Esophagus (tissue), 2 donors: ENCODE measurements at regions not wholly inside any gene's neighbourhood (a gene's known extent, or its start where the extent isn't known, plus 50 kb on each side); places are given as distances from the start of the nearest gene placed in this dataset.
"Not testable (repeated sequence)": the region's sequence is repeated elsewhere in the genome, so short reads cannot be mapped to it uniquely, and the experiment has no call there.

Experiments
- H3K27ac ChIP-seq, 2 donors: one replicate each; pipeline ENCODE4 v1.5.1; 2013; ENCODE audit warnings: low read depth in 2 of 2, mild to moderate bottlenecking in 2 of 2, inconsistent platforms in 1 of 2, low read length in 1 of 2, moderate library complexity in 1 of 2
- H3K27me3 ChIP-seq, 2 donors: one replicate each; pipeline ENCODE4 v1.6.1; 2013; ENCODE audit warnings: low read length in 2 of 2, control low read depth in 1 of 2, mild to moderate bottlenecking in 1 of 2; ENCODE audit not compliant: insufficient read depth in 2 of 2, control insufficient read depth in 1 of 2
- H3K36me3 ChIP-seq, 2 donors: one replicate each; pipeline ENCODE4 v1.6.1; 2013; ENCODE audit warnings: low read length in 1 of 2; ENCODE audit not compliant: control insufficient read depth in 2 of 2, insufficient read depth in 2 of 2
- H3K4me1 ChIP-seq, 2 donors: one replicate each; pipeline ENCODE4 v1.6.1; 2013; ENCODE audit warnings: low read length in 1 of 2; ENCODE audit not compliant: control insufficient read depth in 2 of 2, insufficient read depth in 2 of 2
- H3K4me3 ChIP-seq, 2 donors: one replicate each; pipeline ENCODE4 v1.5.1; 2013; ENCODE audit warnings: low read length in 2 of 2, mild to moderate bottlenecking in 2 of 2, low read depth in 1 of 2, moderate library complexity in 1 of 2
- H3K9me3 ChIP-seq, 2 donors: one replicate each; pipeline ENCODE4 v1.6.1; 2013; ENCODE audit warnings: mild to moderate bottlenecking in 2 of 2, low read depth in 1 of 2, low read length in 1 of 2, moderate library complexity in 1 of 2; ENCODE audit not compliant: control insufficient read depth in 2 of 2, insufficient read depth in 1 of 2
- WGBS, 2 donors: extraction: QIAGEN DNeasy Blood & Tissue Kit; methylation state at CpG; one replicate each; pipeline ENCODE4 v1.1.7; 2013; 5-methylcytosine and 5-hydroxymethylcytosine counted together
- donor health status: healthy with polysubstance abuse.
- donor health status: Bipolar disorder and iron deficiency.

GRCh38 chr4:12645732-12646131, 838.4 kb downstream of the RAB28 start:
- no peak overlapping the region for H3K27ac ChIP-seq
- H3K27me3 ChIP-seq, result no peaks in the 10 kb centered on the region
- H3K4me1 ChIP-seq, result no peaks in the 10 kb centered on the region

GRCh38 chr4:12644261-12644660, 839.9 kb downstream of the RAB28 start:
- no peaks in the 10 kb centered on the region for H3K27me3 ChIP-seq
- H3K36me3 ChIP-seq, result no peaks in the 10 kb centered on the region
- no peaks in the 10 kb centered on the region for H3K4me1 ChIP-seq
- 31 to 43% methylated on average over 1 of the region's 1 CpG for WGBS, 2 donors
- H3K27ac ChIP-seq, result no peak overlapping the region
- H3K9me3 ChIP-seq, result no peaks in the 10 kb centered on the region
- H3K4me3 ChIP-seq, result no peak overlapping the region

More at GRCh38 chr4:12645732-12646131, 838.4 kb downstream of the RAB28 start:
- no peaks in the 10 kb centered on the region for H3K9me3 ChIP-seq
- no peaks in the 10 kb centered on the region for H3K36me3 ChIP-seq
- no peak overlapping the region for H3K4me3 ChIP-seq

GRCh38 chr4:12636191-12636590, 847.9 kb downstream of the RAB28 start:
- no peaks in the 10 kb centered on the region for H3K4me1 ChIP-seq
- H3K27me3 ChIP-seq, result peaks cover 0 to 2% of the 10 kb centered on the region in 2 donors
- WGBS, 2 donors, result 60 to 63% methylated on average over 5 of the region's 5 CpGs
- H3K36me3 ChIP-seq, result no peaks in the 10 kb centered on the region
- no peak overlapping the region for H3K27ac ChIP-seq
- no peaks in the 10 kb centered on the region for H3K9me3 ChIP-seq
- no peak overlapping the region for H3K4me3 ChIP-seq

- no peak overlapping the region for H3K4me3 ChIP-seq
These were observed 848.5 kb downstream of the RAB28 start for GRCh38 chr4:12635629-12636028.

GRCh38 chr4:12633053-12633651, 851.0 kb downstream of the RAB28 start:
- Histone ChIP-seq H3K9me3 (no peaks in the 10 kb centered on the region), H3K27ac (no peak overlapping the region), H3K36me3 (no peaks in the 10 kb centered on the region), H3K27me3 (peaks cover 0 to 2% of the 10 kb centered on the region in 2 donors), H3K4me3 (no peak overlapping the region), H3K4me1 (no peaks in the 10 kb centered on the region)
- 7 to 10% methylated on average over 15 of the region's 15 CpGs for WGBS, 2 donors

More at GRCh38 chr4:12635629-12636028, 848.5 kb downstream of the RAB28 start:
- WGBS, 2 donors, result 84 to 87% methylated on average over 1 of the region's 1 CpG
- H3K4me1 ChIP-seq, result no peaks in the 10 kb centered on the region
- no peak overlapping the region for H3K27ac ChIP-seq
- H3K27me3 ChIP-seq, result peaks cover 0 to 2% of the 10 kb centered on the region in 2 donors
- H3K36me3 ChIP-seq, result no peaks in the 10 kb centered on the region
- no peaks in the 10 kb centered on the region for H3K9me3 ChIP-seq

- Histone ChIP-seq H3K4me1 (no peaks in the 10 kb centered on the region), H3K27ac (no peak overlapping the region), H3K9me3 (no peaks in the 10 kb centered on the region), H3K27me3 (no peaks in the 10 kb centered on the region), H3K4me3 (no peak overlapping the region), H3K36me3 (no peaks in the 10 kb centered on the region)
- 81 to 83% methylated on average over 7 of the region's 7 CpGs for WGBS, 2 donors
These were observed 868.3 kb downstream of the RAB28 start for GRCh38 chr4:12615822-12616221.

- Histone ChIP-seq H3K9me3 (no peaks in the 10 kb centered on the region), H3K4me3 (no peak overlapping the region), H3K36me3 (no peaks in the 10 kb centered on the region), H3K27me3 (no peaks in the 10 kb centered on the region), H3K4me1 (no peaks in the 10 kb centered on the region), H3K27ac (no peak overlapping the region)
- WGBS, 2 donors, result 49 to 52% methylated on average over 4 of the region's 4 CpGs
These were observed 871.3 kb downstream of the RAB28 start for GRCh38 chr4:12612876-12613275.

- H3K4me1 ChIP-seq, H3K4me3 ChIP-seq, H3K27ac ChIP-seq, H3K36me3 ChIP-seq, H3K9me3 ChIP-seq, H3K27me3 ChIP-seq: not testable (repeated sequence)
- WGBS, 2 donors, result 93 to 94% methylated on average over 31 to 33 of the region's 33 CpGs
These were observed 874.8 kb downstream of the RAB28 start for GRCh38 chr4:12609212-12609875.

GRCh38 chr4:12595986-12596385, 888.2 kb downstream of the RAB28 start:
- no peaks in the 10 kb centered on the region for H3K4me1 ChIP-seq
- no peak overlapping the region for H3K27ac ChIP-seq
- H3K4me3 ChIP-seq, result no peak overlapping the region
- H3K36me3 ChIP-seq, result no peaks in the 10 kb centered on the region
- H3K9me3 ChIP-seq, result peaks cover 0 to 3% of the 10 kb centered on the region in 2 donors
- no peaks in the 10 kb centered on the region for H3K27me3 ChIP-seq

GRCh38 chr4:12595489-12595888, 888.7 kb downstream of the RAB28 start:
- H3K4me1 ChIP-seq, result no peaks in the 10 kb centered on the region
- 73% methylated on average over 4 of the region's 4 CpGs for WGBS, 2 donors
- H3K27ac ChIP-seq, result no peak overlapping the region
- H3K4me3 ChIP-seq, result no peak overlapping the region
- H3K36me3 ChIP-seq, result no peaks in the 10 kb centered on the region
- H3K27me3 ChIP-seq, result no peaks in the 10 kb centered on the region
- H3K9me3 ChIP-seq, result peaks cover 0 to 3% of the 10 kb centered on the region in 2 donors
